CD14-positive monocyte (primary cell): ENCODE measurements at regions not wholly inside any gene's neighbourhood (a gene's known extent, or its start where the extent isn't known, plus 50 kb on each side); places are given as distances from the start of the nearest gene placed in this dataset.

Experiments
- DNase-seq, 3 donors: peaks; one replicate each; pipeline ENCODE4 v3.0.0-alpha.2; 2011 to 2022
- H2AFZ ChIP-seq: 2 replicates; pipeline ENCODE4 v1.6.0; 2012; ENCODE audit warnings: mild to moderate bottlenecking, low read depth, low read length, inconsistent platforms; ENCODE audit not compliant: insufficient read depth, poor library complexity, severe bottlenecking
- H3K27ac ChIP-seq, 2 donors: 1 replicate in 1 of 2; 2 replicates in 1 of 2; pipeline ENCODE4 v1.5.1; 2012 to 2013; ENCODE audit warnings: low read length in 2 of 2, control low read depth in 1 of 2, inconsistent platforms in 1 of 2, low read depth in 1 of 2, mild to moderate bottlenecking in 1 of 2
- H3K27me3 ChIP-seq, 2 donors: one replicate each; pipeline versions ENCODE4 v1.6.0 to v1.6.1; 2011 to 2013; ENCODE audit warnings: low read length in 2 of 2; ENCODE audit not compliant: control insufficient read depth in 2 of 2, insufficient read depth in 2 of 2
- H3K36me3 ChIP-seq, 2 donors: replicated peaks in 1 of 2; 1 replicate in 1 of 2; 2 replicates in 1 of 2; pipeline versions ENCODE4 v1.5.1 to v1.6.1; 2012 to 2013; ENCODE audit warnings: low read length in 2 of 2, control low read depth in 1 of 2, inconsistent platforms in 1 of 2, mild to moderate bottlenecking in 1 of 2; ENCODE audit not compliant: insufficient read depth in 2 of 2, control insufficient read depth in 1 of 2
- H3K4me1 ChIP-seq, 2 donors: 1 replicate in 1 of 2; 2 replicates in 1 of 2; pipeline versions ENCODE4 v1.5.1 to v1.6.1; 2012 to 2013; ENCODE audit warnings: low read length in 2 of 2, control low read depth in 1 of 2, inconsistent platforms in 1 of 2, mild to moderate bottlenecking in 1 of 2, moderate library complexity in 1 of 2; ENCODE audit not compliant: insufficient read depth in 2 of 2, control insufficient read depth in 1 of 2
- H3K4me2 ChIP-seq: replicated peaks from 2 replicates; pipeline ENCODE3; 2012; ENCODE audit warnings: low read length, moderate library complexity, mild to moderate bottlenecking; ENCODE audit not compliant: poor library complexity, severe bottlenecking; ENCODE audit errors: extremely low read depth
- H3K4me3 ChIP-seq, 3 experiments: fragments of 200-600 bp in 1 of 3; sonication (generic) in 1 of 3; replicated peaks in 1 of 3; 1 replicate in 2 of 3; 2 replicates in 1 of 3; pipeline ENCODE4 v1.5.1; 2011 to 2013; ENCODE audit warnings: low read length in 3 of 3, mild to moderate bottlenecking in 3 of 3, control low read depth in 2 of 3, low read depth in 2 of 3, inconsistent platforms in 1 of 3, moderate library complexity in 1 of 3
- H3K79me2 ChIP-seq: 2 replicates; pipeline ENCODE4 v1.6.0; 2012; ENCODE audit warnings: mild to moderate bottlenecking, control low read depth, inconsistent platforms, low read length, moderate library complexity; ENCODE audit not compliant: insufficient read depth
- H3K9ac ChIP-seq: 2 replicates; pipeline ENCODE4 v1.6.0; 2017; ENCODE audit warnings: low read length, mild to moderate bottlenecking; ENCODE audit not compliant: insufficient read depth, poor library complexity, severe bottlenecking
- H3K9me3 ChIP-seq, 2 donors: replicated peaks in 1 of 2; 1 replicate in 1 of 2; 2 replicates in 1 of 2; pipeline versions ENCODE4 v1.5.1 to v1.6.1; 2012 to 2013; ENCODE audit warnings: low read length in 2 of 2, control low read depth in 1 of 2; ENCODE audit not compliant: control insufficient read depth in 1 of 2, insufficient read depth in 1 of 2
- H4K20me1 ChIP-seq: 2 replicates; pipeline ENCODE4 v1.6.0; 2012; ENCODE audit warnings: mild to moderate bottlenecking, low read length, control low read depth, moderate library complexity; ENCODE audit not compliant: insufficient read depth
- H3K27ac Mint-ChIP-seq, 7 donors: one replicate each; pipeline ENCODE4 v1.8.0; 2020; ENCODE audit warnings: mild to moderate bottlenecking in 7 of 7, mixed read lengths in 7 of 7, moderate library complexity in 6 of 7, inconsistent platforms in 2 of 7
- H3K27me3 Mint-ChIP-seq, 3 donors: one replicate each; pipeline ENCODE4 v1.8.0; 2021 to 2022; ENCODE audit warnings: low read depth in 3 of 3, mild to moderate bottlenecking in 3 of 3, mixed read lengths in 3 of 3, moderate library complexity in 3 of 3, inconsistent platforms in 1 of 3
- H3K36me3 Mint-ChIP-seq, 2 donors: one replicate each; pipeline ENCODE4 v1.8.0; 2020; ENCODE audit warnings: mixed read lengths in 2 of 2, inconsistent platforms in 1 of 2, mild to moderate bottlenecking in 1 of 2
- H3K4me1 Mint-ChIP-seq: one replicate; pipeline ENCODE4 v1.8.0; 2020; ENCODE audit warnings: mild to moderate bottlenecking, mixed read lengths
- H3K4me3 Mint-ChIP-seq, 2 donors: one replicate each; pipeline ENCODE4 v1.8.0; 2020; ENCODE audit warnings: mild to moderate bottlenecking in 2 of 2, mixed read lengths in 2 of 2, moderate library complexity in 1 of 2
- H3K9me3 Mint-ChIP-seq, 7 donors: one replicate each; pipeline ENCODE4 v1.8.0; 2020 to 2022; ENCODE audit warnings: mixed read lengths in 7 of 7, mild to moderate bottlenecking in 6 of 7, moderate library complexity in 6 of 7, inconsistent platforms in 2 of 7
- CTCF ChIP-seq: fragments of 200-600 bp; IDR thresholded peaks from one replicate; pipeline ENCODE4 v1.8.0; 2022; ENCODE audit warnings: antibody characterized with exemption, mild to moderate bottlenecking
- WGBS: methylation state at CpG from one replicate; pipeline ENCODE4 v1.1.5; 2013; ENCODE audit warnings: missing lambda C conversion rate; ENCODE audit not compliant: insufficient coverage; 5-methylcytosine and 5-hydroxymethylcytosine counted together
- intact Hi-C, 2 donors: fragments of 100-400 bp; cut with micrococcal nuclease; formaldehyde crosslinking; loops; one replicate each; pipeline versions ENCODE4 v1.15.0 to v1.15.1; 2023

DNA sequence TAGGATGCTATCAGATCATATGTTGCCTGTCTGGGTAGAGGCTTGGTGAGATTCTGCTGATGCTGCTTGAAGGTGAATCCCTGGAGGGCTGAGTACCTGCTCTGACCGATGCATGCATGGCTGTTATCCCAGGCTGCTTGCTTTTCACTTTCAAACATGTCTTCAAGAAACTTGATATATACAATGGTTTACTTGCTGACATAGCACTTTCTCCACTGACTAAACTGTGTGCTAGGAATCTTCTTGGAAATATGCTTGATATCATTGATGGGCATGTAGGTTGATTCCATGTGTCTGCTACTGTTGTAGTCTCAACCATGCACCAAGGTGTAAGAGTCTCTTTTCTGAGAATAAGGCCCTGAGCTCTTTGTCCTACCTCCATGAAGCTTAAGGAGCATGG lies 79.6 kb upstream of the WDR1 start:
- Histone ChIP-seq H3K79me2 (no peaks in the 10 kb centered on the region), H3K4me1 (peaks cover 7 to 8% of the 10 kb centered on the region in 2 donors), H3K36me3 (no peaks in the 10 kb centered on the region), H4K20me1 (no peaks in the 10 kb centered on the region), H3K9ac (no peak overlapping the region), H3K4me3 (no peak overlapping the region), H3K27ac (no peak overlapping the region), H3K4me2 (no peak overlapping the region), H3K27me3 (no peaks in the 10 kb centered on the region), H3K9me3 (no peaks in the 10 kb centered on the region), H2AFZ (no peak overlapping the region)
- H3K4me3 Mint-ChIP-seq: no peak overlapping the region
- DNase-seq: no peak
- peaks cover 10% of the 10 kb centered on the region for H3K4me1 Mint-ChIP-seq
- H3K27ac Mint-ChIP-seq: no peak overlapping the region
- H3K9me3 Mint-ChIP-seq: peaks cover 0 to 2% (median 0%) of the 10 kb centered on the region in 7 donors
- WGBS: no CpG with 5 or more reads among the region's 1 CpG
- H3K36me3 Mint-ChIP-seq: no peaks in the 10 kb centered on the region
- TF ChIP-seq CTCF: no peak
- H3K27me3 Mint-ChIP-seq: peaks cover 0 to 1% (median 0%) of the 10 kb centered on the region in 3 donors
- intact Hi-C loops: no loop called here

- no peak overlapping the region for H3K4me3 Mint-ChIP-seq
- Histone ChIP-seq H3K4me3 (no peak overlapping the region), H3K9ac (no peak overlapping the region), H3K36me3 (no peaks in the 10 kb centered on the region), H2AFZ (no peak overlapping the region), H3K27ac (no peak overlapping the region), H3K79me2 (no peaks in the 10 kb centered on the region), H3K4me1 (peaks cover 7 to 8% of the 10 kb centered on the region in 2 donors), H3K4me2 (no peak overlapping the region), H4K20me1 (no peaks in the 10 kb centered on the region), H3K9me3 (no peaks in the 10 kb centered on the region), H3K27me3 (no peaks in the 10 kb centered on the region)
- peaks cover 10% of the 10 kb centered on the region for H3K4me1 Mint-ChIP-seq
- no CpG with 5 or more reads among the region's 3 CpGs for WGBS
- no peak for TF ChIP-seq CTCF
- intact Hi-C loops: no loop called here
- H3K27me3 Mint-ChIP-seq: no peaks in the 10 kb centered on the region
- DNase-seq: peak; percentile 25 to 63 (median 27)
- peak overlapping the region in 3 of 7 donors; percentile 14 to 65 (median 34) for H3K27ac Mint-ChIP-seq
- no peaks in the 10 kb centered on the region for H3K36me3 Mint-ChIP-seq
- peaks cover 0 to 2% (median 0%) of the 10 kb centered on the region in 7 donors for H3K9me3 Mint-ChIP-seq
Observed at GRCh38 chr4:10192331-10192730, 75.7 kb upstream of the WDR1 start.
